ENCODE measurements at regions not wholly inside any gene's neighbourhood (a gene's known extent, or its start where the extent isn't known, plus 50 kb on each side); places are given as distances from the start of the nearest gene placed in this dataset.

DNA sequence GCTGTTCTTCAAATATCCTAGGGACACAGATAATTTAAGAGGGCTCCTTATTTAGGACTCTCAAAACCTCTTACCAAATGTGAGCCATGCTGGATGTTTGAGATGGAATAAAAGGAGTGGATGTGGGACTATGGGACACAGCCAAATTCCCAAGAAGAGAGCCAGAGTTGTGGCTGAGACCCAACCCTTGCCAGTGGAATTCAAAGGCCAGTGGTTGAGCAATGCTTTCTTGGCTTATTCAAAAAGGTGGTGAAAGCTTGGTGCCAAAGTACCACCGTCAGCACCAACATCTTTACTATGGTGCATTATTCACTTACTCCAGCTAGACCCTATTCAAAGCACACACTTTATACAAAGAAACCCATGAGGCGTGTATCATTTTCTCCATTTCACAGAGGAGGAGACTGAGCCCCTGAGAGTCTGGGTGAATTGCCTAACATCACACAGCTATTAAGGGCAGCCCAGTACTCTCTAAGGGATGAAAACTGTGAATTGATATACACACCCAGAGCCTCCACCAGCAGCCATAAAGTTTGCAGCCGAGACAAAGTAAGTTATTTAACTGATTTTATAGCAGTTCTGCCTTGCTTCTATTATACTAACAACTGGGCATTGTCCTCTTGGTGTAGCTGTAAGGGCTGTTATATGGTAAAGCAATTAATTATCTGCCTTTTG, 391.7 kb downstream of the ACTL7B start:
- no peak for TF ChIP-seq ZFX (IDR thresholded peaks at IDR 0.05; ENCODE audit: borderline replicate concordance)
- TF ChIP-seq, protein P1, sequence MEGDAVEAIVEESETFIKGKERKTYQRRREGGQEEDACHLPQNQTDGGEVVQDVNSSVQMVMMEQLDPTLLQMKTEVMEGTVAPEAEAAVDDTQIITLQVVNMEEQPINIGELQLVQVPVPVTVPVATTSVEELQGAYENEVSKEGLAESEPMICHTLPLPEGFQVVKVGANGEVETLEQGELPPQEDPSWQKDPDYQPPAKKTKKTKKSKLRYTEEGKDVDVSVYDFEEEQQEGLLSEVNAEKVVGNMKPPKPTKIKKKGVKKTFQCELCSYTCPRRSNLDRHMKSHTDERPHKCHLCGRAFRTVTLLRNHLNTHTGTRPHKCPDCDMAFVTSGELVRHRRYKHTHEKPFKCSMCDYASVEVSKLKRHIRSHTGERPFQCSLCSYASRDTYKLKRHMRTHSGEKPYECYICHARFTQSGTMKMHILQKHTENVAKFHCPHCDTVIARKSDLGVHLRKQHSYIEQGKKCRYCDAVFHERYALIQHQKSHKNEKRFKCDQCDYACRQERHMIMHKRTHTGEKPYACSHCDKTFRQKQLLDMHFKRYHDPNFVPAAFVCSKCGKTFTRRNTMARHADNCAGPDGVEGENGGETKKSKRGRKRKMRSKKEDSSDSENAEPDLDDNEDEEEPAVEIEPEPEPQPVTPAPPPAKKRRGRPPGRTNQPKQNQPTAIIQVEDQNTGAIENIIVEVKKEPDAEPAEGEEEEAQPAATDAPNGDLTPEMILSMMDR (IDR thresholded peaks at IDR 0.05) = no peak
- H3K27ac ChIP-seq = no peak overlapping the region

DNA sequence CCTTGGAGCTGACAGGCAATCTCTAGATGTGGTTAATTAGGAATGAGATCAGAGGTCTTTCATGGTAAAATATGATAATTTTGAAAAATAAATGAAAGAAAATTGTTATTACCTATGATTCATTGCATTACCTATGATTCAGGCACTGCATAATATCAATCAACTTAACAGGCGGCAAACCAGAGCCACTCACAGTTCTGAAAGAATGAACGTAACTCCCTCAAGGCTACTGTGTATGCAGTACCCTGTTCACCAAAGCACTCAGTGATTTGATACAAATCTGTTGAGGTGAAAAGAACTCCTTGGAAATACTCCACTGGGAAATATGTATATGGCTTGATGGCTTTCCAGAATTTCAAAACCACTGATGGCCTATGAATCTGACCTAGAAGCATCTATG, 398.9 kb downstream of the ACTL7B start:
- no peak for TF ChIP-seq ZFX (IDR thresholded peaks at IDR 0.05; ENCODE audit: borderline replicate concordance)

DNA sequence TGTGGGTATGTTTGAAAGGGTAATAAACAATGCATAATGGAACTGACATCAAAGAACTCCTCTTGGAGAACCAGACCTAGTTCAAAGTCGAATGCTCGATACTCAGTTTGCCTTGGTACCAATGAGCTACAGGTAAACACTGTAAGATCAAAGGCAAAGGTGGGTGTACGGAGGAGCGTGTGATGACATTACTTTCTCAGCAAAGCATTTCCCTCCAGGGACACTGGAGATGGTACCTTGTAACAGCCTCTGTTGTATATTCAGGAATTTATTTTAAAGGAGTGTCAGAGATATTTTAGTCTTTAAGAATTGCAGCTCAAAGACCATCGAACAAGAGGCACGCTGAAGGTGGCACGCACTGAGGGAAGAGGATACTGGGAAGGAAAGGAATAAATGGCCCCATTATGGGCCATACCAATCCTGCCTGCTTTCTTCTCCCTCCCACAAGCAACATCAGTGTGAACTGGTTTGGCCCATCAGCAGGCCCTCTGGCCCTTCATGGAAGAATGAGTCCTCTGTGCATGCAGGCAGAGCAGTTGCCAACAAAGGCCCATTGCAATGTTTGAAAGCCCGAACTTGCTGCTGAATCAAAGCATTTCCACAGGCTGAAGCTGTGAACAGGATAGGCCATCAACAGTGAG, 410.2 kb downstream of the ACTL7B start:
- no peak overlapping the region for H3K27ac ChIP-seq
- TF ChIP-seq, protein P1 (IDR thresholded peaks at IDR 0.05) = no peak

More for the DNA sequence above, 398.9 kb downstream of the ACTL7B start:
- H3K27ac ChIP-seq = no peak overlapping the region

DNA sequence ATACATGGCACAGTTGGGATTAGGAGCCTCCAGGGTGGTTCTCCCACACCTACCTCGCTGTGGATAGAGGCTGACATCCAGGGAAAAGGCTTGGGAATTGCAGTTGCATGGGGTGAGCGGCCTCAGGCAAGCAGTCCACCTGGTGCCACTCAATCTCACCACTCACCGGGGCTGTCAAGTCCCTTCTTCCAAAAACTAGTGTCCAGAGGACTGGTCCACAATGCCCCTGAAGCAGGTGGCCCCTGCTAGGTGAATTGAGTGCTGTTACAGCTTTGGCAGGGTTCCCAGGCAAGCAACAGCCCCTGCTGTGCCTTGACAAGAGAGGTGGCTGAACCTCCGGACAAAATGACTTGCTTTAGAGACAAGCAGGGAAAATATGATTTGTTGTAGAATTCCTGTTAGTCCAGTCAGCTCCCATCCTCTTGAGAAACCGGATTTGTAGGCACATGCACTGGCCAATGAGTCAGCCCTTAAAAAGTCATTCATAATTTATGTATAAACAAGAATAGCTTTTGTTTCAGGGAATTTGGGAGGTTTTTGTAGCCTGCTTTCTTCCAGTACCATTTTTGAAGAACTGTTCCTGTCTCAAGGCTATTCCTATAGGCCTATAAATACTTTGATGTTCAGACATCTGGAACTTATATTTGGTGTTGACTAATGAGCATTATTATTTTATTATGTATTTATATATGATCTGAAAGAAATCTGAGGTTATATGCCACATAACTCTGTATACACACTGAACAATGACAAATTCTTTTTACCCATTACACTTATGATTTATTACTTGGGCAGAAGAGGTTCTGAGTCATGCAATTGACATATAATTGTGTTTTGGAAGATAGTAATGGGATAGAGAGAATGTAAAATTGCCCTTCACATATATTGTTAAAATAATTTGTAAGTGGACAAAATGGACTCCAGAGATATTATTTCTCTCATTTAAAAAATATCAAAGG, 411.1 kb downstream of the ACTL7B start:
- no peak overlapping the region for H3K27ac ChIP-seq
- no peak for TF ChIP-seq ZFX (IDR thresholded peaks at IDR 0.05; ENCODE audit: borderline replicate concordance)
- TF ChIP-seq, protein P1 (IDR thresholded peaks at IDR 0.05) = no peak

DNA sequence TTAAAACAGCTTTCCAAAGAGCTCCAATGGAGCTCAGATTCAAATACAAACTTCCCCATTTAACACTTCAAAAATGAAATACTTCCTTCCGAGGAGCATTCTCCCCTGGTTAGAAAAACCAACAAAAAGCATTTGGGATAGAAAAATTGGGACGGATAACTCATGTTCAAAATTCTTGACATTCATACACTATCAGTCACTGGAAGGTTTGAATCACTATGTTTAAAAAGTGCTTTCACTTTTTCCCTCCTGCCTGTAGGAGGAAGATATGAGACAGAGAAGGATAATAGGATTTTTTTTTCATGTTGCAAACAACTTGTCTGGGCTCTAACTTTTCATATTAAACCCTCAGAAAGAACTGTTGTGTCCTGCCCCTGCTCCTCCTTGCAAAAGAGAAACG, 412.0 kb downstream of the ACTL7B start:
- TF ChIP-seq, protein P1 (IDR thresholded peaks at IDR 0.05) = no peak
- TF ChIP-seq ZFX (IDR thresholded peaks at IDR 0.05; ENCODE audit: borderline replicate concordance) = no peak
- H3K27ac ChIP-seq = no peak overlapping the region

DNA sequence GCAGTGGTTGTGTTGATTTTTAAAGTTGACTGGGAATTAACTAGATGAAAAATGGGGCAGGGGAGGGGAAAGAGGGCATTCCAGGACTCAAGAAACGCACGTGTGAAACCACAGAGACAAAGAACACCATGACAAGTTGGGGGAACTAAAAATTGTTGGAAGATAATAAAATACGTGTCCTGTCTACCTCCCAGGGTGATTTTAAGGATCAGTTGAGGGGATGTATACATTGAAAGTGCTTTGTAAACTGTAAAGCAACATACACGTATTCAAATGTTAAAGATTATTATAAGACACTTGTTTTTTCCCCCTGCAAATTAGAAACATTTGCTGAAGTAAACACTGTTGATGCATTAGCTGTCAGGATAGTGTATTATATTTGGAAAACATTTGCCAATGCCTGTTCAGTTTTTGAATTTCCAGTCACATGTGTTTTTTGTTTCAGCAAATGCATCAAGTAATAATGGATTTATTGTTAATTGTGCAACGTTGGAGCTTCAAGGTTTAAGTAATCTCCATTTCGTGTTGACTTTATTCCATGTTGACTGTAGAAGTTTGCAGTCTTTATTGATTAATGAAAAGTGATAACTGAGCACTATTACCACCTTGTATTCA, 412.7 kb downstream of the ACTL7B start:
- no peak overlapping the region for H3K27ac ChIP-seq
- TF ChIP-seq, protein P1 (IDR thresholded peaks at IDR 0.05) = no peak
- no peak for TF ChIP-seq ZFX (IDR thresholded peaks at IDR 0.05; ENCODE audit: borderline replicate concordance)

DNA sequence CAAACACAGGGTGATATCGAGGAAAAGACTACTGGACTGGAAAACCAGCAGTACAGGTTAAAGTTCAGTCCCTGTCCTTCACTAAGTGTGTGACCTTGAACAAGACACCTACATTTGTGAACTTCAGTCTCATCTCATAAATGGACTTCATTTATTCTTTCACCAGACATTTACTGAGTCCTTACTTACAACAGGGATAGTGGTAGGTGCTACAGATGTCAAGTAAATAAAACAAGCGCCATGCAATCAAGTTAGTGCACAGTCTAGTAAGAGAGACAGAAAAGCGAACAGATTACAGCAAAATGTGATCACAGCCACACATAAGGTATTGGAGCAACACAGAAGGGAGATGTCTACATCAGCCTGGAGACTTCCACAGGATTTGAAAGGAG, 413.2 kb downstream of the ACTL7B start:
- H3K27ac ChIP-seq = no peak overlapping the region
- no peak for TF ChIP-seq ZFX (IDR thresholded peaks at IDR 0.05; ENCODE audit: borderline replicate concordance)
- TF ChIP-seq, protein P1 (IDR thresholded peaks at IDR 0.05) = no peak

Measured in 22Rv1 (cell line).